NCI-H82 (cell line): ENCODE measurements at regions not wholly inside any gene's neighbourhood (a gene's known extent, or its start where the extent isn't known, plus 50 kb on each side); places are given as distances from the start of the nearest gene placed in this dataset.

Source experiments
- DNase-seq: peaks from one replicate; lab custom pipeline; 2025; lab: John Stamatoyannopoulos, UW

DNA sequence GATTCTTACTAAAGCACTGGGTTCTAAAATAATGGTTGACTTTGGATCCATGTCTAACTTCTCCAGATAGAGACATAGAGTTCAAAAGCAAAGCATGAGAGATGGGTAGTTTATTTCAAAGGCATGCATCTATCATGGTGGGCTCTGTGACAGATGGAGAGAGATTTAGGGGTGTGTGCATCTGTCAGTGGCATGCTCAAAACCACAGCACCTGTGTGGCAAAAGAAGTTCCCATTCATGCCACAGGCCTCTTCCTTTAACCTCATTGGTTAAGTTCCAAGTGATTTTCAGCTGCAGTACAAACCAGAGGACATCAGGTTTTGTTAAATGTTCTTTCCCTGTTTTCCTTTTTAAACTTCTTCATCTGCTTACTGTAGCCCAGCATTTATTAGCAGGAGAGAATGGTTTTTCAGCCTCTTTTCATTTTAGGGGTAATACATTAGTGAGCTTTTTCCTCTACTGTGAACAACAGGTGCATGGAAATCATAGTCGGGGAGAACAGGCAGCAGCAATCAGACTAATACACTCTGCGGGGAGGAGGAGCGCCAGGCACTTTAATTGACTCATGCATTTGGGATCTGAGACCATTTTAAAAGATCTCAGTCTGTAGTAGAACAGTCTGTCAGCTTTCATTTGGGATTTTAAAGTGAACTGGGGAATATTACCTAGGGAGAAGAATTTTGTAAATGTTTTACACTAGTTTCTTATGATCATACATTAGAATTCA, 52.4 kb upstream of the UPP2 start:
- DNase-seq, result peak; percentile 44

DNA sequence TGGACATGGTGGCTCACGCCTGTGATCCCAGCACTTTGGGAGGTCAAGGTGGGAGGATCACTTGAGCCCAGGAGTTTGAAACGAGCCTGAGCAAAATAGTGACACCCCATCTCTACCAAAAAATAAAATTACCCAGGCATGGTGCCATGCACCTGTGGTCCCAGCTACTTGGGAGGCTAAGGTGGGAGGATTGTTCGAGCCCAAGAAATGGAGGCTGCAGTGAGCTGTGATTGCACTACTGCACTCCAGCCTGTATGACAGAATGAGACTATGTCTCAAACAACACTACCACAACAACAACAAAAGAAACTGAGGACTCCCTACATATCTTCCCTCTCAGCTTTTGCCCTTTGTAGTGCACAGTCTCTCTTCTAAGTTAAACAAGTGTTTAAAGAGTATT, 53.3 kb upstream of the UPP2 start:
- no peak for DNase-seq

DNA sequence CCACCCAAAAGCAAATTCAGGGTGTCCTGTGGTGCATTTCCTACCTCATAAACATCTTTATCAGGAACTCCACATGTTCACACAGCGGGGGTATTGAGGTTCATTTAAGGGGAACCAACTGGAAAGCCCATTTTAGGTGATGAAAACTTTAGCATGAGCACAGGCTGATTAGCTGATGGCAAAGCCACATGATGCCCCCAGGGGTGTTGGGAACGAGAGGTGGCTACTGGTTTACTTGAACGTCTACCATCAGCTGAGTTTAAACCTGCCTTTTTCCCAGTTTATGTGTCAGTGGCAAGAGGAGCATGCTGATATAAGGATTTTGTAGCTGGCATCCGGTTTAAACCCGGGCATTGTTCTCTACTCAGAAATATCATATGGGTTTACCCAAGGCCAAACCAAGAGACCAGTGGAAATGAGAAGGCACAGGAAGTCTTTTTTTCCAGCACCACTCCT, 54.5 kb upstream of the UPP2 start:
- DNase-seq, result no peak

DNA sequence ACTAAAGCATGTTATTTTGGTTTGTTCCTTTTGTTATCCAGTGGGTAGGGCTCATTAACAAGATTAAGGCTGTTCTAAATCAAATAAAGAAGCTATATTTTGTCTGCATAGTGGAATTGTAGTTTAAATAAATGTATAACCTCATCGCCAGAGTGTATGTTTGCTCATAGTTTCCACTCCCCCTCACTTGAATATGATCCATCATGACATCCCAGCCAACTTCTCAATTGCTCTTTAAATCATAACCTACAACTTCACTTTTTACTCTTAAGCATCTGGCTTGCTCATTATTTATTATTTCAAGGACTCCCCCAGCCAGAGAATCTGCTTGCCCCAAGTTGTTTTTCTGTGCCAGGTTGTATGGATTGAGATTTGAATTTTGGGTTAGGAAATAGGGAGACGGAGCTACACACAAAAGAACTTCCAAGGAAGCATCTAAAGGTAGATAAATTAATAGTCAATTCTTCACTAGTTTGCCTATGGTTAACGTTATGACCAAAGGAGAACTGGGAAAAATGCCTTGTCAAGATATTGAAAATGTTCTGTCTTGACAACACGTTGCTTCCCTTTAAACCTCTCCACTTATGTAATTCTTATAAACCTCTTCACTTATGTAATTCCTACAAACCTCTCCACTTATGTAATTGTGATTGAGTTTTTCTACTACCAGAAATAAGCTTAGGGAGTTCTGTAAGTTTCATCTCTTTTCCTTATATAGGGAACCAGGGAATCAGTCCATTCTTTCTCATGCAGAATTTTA, 55.4 kb upstream of the UPP2 start:
- DNase-seq, result no peak

DNA sequence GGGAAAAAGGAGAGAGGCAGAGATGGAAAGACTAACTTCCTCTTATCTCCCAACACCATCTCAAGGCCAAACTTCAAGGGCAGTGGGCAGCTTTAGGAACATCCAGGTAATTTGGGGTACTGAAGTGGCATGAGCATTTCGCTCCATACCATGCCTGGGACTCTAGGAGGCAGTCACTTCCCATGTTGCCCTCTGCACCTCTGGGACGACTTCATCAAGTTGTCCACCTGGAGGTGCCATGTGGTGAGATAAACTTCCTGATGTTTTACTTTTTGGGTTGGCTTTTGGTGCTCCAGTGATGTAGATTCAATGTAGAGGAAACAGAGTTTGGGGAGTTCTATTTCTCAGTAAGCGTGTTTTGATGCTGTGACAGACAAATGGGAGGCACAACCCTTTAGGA, 56.3 kb upstream of the UPP2 start:
- DNase-seq, result peak; percentile 29

DNA sequence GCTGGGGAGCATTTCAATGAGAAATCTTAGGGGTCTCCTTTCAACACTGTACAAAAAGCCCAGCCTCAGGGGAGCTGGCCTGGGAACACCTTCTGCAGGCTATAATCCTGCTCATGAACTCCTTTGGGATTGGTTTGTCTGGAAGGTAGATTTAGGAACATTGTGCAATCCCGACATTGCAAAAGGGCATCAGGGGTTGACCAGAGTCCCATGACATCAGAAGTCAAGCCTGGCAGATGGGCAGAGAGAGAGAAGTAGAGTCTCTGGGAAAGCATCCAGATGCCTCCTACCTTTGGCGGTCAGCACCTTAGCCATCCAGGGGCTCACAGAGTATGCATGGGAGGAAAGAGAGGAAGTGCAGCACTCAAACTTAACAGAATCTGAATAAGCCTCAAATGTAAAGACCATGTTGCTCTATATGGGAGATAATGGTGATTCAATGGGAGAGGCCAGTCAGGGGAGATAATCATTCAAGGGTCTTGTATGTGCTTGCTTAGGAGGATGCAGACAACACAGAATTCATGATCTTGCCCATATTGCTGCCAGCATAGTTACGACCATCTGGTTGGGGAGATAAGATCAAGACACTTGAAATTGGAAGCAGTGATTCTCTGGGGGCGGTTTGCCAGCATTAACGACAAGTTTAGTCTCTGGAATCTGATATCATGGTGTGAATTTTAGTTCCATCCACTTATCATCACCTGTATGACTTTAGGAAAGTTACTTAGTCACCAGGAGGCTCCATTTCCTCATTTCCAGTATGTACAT, 58.3 kb upstream of the UPP2 start:
- DNase-seq, result peak; percentile 77

DNA sequence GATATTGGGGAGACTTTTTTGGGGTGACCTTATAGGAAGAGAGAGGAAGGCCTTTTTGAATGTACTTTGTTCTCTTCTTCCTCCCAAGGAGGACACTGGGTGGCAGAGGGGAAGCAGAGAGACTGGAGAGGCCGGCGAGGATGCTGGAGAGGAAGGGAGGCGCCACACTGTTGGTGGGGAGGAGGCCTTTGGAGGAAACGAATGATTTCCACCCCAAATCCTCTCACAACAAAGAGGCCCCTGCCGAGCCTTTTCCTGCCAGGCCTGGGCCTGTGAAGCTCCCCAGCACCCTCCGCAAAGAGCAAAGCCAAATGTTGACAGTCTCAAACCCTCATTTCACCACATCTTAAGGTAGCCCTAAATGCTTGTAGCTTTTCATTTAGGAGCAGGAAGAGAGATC, 59.0 kb upstream of the UPP2 start:
- no peak for DNase-seq

DNA sequence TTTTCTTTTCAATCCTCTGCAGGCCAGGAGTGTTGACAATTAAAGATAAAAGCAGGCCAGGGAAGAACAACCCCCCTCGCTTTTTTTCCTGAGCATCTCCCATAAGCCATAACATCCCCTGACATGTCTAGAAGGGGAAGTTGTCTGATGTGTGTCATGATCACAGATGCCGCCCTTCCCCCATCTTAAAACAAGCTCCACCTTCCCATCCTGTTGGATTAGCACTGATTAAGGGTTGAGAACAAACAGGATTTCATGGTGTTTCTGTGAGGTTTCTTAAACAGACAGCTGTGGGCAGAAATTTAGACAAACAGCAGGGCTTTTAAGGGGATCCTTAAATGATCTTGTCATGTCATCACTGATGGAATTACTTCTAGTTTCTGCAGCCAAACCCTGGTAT, 59.4 kb upstream of the UPP2 start:
- peak; percentile 99 for DNase-seq

DNA sequence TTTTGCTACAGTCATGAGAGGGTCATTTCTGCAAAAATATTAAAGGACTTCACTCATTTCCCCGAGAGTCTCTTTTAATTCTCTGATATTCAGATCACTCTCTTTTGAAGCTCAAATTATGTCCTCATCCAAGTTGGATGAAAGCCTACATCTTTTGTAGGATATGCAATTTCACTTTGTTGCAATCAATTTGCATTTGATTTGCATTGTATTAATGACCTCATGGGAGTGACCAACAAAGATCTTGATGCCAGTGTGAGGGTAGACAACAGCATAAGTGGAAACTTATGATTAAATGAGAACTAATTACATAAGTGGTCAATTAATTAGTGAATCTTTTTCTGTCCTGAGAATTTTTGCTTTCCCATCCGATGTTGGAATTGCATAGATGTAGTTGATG, 60.3 kb upstream of the UPP2 start:
- DNase-seq, result no peak

DNA sequence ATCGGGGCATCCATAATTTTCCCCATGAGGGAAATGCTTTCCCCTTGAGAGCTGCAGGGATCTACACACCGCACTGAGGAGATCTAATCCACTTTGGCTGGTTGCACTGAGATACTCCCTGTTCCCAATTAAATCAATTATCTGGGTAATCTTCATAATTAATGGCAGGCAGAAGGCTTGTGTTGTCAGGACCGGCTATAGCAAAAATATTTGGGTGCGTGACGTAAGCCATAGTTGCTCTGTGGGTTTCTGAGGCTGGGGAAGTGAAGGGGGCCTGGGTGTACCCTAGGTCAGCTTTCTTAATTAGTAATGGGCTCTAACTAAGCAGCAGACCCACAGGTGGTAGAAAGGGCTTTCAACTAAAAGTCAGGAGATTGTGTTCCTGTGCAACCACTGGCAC, 62.8 kb upstream of the UPP2 start:
- DNase-seq, result peak; percentile 93

DNA sequence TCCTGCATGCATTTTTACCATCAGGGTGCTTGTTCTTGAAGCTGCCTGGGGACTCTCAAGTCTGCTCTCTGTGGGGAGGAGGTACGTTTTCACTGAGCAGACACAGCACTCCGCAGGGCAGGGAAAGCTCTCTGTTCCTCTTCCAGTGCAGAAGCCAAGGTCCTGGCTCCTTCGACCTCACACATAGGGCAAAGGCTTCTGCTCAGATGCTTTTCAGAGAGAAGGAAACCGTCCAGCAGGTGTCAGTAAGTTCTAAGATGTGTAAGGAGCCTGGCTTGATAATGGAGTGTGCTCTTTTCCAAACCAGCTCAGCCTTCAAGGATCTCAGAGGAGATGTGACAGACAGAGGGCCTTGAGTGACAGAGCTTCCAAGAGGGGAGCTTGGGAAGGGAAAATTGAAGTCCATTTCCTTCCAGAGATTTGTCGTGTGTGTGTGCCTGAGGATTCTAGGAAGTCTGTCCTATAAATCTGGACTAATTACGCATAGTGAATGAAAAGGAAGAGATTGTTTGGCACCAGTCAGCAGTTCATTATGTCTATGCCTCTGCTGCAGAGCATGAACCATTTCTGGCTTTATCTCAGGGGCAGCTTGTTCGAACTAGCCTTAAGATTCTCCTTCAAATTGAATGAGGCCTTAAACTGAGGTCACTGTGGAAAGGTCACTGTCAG, 67.3 kb upstream of the UPP2 start:
- DNase-seq, result peak; percentile 89

DNA sequence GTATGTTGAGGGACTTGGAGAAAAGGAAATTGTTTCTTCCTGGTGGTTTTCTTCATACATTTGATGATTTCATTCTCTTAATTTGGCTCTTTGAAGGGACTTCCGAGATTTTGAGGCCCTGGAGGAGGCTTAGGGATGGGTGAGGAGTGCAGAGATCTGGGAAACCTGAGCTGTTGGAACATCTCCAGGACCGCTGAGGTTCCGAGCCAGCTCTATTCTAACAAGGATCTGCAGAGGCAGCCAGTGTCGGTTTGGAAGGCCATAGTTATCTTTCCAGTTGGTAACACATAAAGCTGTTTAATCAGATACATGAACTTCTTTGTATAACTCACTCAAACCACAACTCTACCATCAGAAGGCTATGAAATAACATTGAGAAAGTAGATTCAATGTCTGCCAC, 70.3 kb upstream of the UPP2 start:
- no peak for DNase-seq

DNA sequence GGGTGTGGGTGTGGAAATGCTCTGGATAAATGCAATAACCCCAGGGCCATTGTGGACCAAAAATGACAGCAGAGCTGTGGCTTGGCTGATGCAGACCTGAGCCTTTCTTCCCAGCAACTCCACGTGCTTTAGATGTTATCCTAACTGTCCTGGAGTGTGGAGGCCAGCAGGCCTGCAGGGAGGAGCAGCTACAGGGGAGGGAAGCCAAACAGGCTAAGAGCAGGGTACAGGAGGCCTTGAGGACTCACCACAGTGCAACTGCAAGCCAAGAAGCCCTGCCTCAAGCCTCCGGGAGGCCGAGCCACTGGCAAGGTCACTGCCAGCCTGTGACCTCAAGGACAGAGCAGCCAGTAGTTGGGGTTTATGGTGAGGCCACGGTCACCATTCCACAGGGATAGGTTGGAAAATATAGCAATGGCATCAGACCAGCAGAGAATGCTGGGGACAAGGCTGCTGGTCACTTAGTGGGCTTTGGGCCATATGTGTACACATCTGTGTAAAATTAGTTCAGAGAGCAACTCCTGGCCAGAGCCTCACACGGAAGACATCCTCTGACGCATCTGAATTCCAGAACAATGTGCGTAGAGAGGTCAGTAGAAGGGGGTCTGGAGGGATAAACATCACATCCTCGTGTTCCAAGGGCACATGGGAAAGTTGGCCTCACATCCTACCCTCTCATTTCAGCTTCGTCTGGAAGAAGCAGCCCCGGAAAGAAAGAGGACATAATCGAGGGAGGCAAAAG, 76.2 kb upstream of the UPP2 start:
- no peak for DNase-seq

DNA sequence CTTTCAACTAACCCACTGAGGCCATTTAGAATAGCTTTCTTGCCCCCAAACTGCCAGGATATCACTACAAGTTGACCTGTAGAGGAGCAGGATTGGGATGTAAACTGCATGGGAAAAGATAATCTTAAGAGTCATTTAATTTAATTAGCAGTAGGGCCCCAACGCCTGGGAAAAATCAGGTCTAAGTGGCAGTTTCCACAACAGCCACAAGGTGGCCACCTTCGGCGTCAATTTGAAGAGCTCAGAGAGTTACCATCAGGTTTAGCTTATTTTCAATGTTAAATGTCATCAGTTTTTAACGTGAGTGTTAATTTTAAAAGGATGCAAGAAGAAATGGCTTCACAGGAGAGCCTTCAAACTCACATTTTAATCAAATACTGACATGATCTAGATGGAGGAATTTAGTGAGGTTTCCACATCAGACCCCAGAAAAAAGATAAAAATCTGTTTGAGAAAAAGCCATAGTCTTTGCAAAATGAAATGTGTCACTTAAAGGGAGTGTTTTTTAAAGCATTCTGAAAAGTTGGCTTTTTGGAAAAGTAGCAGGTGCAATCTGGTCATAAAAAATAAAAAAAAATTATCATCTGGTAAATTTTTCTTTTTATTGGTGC, 77.3 kb upstream of the UPP2 start:
- DNase-seq, result peak; percentile 90

DNA sequence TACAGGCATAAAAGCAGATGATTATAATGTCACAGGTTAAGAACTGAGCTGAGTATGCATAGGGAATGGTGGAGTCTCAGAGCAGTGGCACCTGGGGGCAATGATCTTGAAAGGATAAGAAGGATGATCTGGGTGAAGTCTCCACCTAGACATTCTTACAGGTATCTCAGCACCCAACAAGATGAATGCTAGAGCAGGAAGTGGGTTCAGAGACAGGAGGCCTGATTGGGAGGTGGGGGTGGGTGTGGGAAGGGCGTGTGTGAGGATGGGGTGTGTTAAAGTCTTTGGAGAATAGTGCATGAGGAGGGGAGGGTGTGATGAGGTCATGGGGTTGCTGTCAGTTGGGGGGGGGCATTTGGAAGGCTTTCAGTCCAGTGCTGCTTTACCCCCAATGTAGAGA, 78.8 kb upstream of the UPP2 start:
- DNase-seq, result no peak

DNA sequence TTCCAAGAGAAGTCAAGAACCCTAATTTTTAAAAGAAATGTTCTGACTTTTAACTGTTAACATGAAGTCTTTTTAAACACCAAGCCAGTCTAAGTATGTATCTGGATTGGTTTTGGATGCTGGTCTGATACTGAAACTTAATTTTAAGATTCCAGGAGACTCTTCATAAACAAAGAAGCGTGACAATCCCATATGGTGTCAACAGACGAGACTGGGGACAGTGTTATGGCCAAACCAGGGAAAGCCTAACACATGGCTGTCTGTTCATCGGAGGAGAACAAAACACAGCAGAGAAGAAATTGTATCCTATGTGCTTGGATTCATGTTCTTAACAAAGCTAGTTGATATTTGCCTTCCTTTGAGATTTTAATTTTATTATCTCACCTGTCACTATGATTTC, 80.5 kb upstream of the UPP2 start:
- DNase-seq, result no peak

DNA sequence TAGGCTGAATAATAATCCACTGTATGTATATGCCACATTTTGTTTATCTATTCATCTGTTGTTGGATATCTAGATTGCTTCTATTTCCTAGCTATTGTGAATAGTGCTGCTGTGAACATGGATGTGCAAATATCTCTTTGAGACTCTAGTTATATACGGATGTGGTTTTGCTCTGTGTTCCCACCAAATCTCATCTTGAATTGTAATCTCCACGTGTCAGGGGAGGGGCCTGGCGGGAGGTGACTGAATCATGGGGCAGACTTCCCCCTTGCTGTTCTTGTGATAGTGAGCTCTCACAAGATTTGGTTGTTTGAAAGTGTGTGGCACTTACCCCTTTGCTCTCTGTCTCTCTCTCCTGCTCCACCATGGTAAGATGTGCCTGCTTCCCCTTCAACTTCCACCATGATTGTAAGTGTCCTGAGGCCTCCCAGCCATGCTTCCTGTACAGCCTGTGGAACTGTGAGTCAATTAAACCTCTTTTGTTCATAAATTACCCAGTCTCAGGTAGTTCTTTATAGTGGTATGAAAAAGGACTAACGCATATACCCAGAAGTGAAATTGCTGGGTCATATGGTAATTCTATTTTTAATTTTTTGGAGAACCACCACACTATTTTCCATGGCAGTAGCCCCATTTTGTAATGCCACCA, 86.1 kb upstream of the UPP2 start:
- DNase-seq, result no peak

DNA sequence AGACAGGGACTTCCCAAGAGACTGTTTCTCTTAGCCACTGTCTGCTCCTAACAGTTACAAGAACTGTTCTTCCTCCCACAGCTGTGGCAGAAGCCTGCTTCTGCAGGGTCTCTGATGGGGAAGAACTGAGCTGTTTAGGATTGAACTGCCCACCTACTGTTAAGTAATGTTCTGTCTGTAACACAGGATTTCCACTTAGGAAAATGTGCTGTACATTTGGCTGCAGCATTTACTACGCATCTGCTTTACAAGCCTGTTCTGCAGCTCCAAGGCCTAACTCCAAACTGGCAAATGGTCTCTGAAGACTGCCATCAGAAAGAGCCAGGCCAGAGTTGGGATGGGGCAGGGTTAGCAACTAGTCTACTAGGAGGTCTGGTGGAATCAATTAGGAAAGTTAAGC, 87.8 kb upstream of the UPP2 start:
- DNase-seq, result no peak

DNA sequence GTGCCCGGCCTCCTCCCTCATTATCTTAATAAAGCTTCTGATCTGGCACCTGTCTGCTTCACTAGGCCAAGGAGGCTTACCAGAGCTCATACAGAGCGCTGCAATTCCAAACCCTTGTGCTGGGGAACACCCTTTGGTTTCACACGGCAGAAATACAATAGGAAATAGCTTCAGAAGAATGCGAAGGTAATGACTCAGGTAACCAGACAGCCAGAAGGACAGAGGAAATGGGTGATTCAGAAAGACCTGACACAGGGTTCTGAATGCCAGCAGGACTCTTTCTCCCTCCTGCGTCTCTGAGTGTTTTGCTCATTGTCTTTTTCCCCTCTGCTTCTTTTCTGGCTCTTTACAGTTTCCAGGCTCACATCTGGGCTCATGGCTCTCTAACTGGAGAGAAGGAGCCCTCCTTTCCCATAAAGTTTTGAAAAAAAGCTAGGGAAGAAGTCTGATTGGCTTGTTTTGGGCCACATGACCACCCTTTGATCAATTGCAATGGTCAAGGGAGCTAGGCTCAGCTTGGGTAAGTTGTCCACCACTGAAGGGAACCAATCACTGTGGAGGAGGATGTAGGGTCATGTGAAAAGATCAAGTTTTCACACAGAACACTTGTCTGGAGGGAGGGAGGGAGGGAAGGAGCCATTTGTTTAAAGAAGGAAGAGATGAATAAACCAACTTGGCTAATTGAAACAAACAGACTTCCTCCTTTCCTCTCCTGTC, 90.5 kb upstream of the UPP2 start:
- no peak for DNase-seq

DNA sequence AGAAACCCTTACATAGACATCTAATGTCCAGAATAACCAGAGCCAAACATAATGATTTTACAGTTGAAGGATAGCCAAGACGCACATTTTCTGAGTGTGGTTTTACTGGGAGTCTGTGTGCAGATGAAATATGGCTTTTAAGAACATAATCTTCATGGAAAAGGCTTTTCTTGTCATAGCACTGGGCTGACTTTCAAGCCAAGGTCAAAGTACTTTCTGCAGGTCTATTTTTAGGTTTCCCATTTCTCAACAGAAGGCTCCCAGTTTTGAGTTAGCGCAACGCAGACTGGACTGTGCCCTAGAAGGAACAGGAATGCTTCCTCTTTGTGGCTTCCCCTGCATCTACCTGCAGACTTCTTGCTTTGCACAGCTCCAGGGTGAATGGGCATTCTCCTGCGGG, 92.3 kb upstream of the UPP2 start:
- no peak for DNase-seq
